Suprapubic skin (tissue), 4 donors: ENCODE measurements at regions not wholly inside any gene's neighbourhood (a gene's known extent, or its start where the extent isn't known, plus 50 kb on each side); places are given as distances from the start of the nearest gene placed in this dataset.

Source experiments
- DNase-seq, 2 donors: peaks; one replicate each; pipeline ENCODE4 v3.0.0-alpha.2; 2019; ENCODE audit warnings: low spot score in 2 of 2
- H3K27ac ChIP-seq: fragments of 200-600 bp; sonication (generic); one replicate; pipeline ENCODE4 v1.5.1; 2019
- H3K27me3 ChIP-seq: fragments of 200-600 bp; sonication (generic); one replicate; pipeline ENCODE4 v1.5.1; 2019
- H3K36me3 ChIP-seq: fragments of 200-600 bp; sonication (generic); one replicate; pipeline ENCODE4 v1.5.1; 2019
- H3K4me1 ChIP-seq: fragments of 200-600 bp; sonication (generic); one replicate; pipeline ENCODE4 v1.5.1; 2019
- H3K4me3 ChIP-seq: fragments of 200-600 bp; sonication (generic); one replicate; pipeline ENCODE4 v1.5.1; 2019; ENCODE audit warnings: mild to moderate bottlenecking
- H3K9me3 ChIP-seq: fragments of 200-600 bp; sonication (generic); one replicate; pipeline ENCODE4 v1.5.1; 2019
- EP300 ChIP-seq: sonication (generic); formaldehyde crosslinking; IDR thresholded peaks from one replicate; pipeline ENCODE4 v1.6.1; 2017; ENCODE audit warnings: antibody characterized with exemption
- POLR2A ChIP-seq, 2 donors: fragments of 450-650 bp; IDR thresholded peaks; one replicate each; pipeline ENCODE4 v1.6.1; 2017; ENCODE audit warnings: antibody characterized with exemption in 2 of 2, mild to moderate bottlenecking in 2 of 2, moderate library complexity in 2 of 2
- POLR2AphosphoS5 ChIP-seq, 3 donors: sonication (generic); formaldehyde crosslinking; IDR thresholded peaks; one replicate each; pipeline ENCODE4 v1.6.1; 2017; ENCODE audit warnings: antibody characterized with exemption in 3 of 3
- WGBS: methylation state at CpG from one replicate; pipeline ENCODE4 v1.1.5; 2018; 5-methylcytosine and 5-hydroxymethylcytosine counted together
- TF ChIP-seq, protein P1 (sequence below), 2 donors: fragments of 200-600 bp in 1 of 2; fragments of 450-650 bp in 1 of 2; sonication (generic) in 1 of 2; IDR thresholded peaks; one replicate each; pipeline ENCODE4 v1.5.1; 2016 to 2019; ENCODE audit warnings: antibody characterized with exemption in 2 of 2, mild to moderate bottlenecking in 1 of 2, moderate library complexity in 1 of 2

DNA sequence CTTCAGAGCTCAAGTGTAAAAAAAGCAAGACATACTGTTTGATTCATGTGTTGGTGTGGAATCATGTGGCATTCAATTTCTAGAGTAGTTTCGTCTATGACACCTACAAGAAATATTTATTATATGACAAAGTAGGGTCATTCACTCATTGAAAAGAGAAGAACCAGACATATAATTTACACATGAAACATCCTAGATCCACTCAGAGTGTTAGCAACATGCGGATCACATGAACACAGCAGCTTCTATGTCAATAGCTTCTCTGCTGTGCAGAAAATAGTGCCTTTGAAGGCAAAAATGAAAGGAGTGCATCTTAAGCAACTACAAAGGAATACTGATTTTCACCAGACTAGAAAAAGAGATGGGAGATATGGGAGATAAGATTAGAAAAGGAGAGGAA lies 569.8 kb downstream of the RPS29 start:
- H3K27ac ChIP-seq: no peak overlapping the region
- DNase-seq: no peak
- TF ChIP-seq, protein P1, sequence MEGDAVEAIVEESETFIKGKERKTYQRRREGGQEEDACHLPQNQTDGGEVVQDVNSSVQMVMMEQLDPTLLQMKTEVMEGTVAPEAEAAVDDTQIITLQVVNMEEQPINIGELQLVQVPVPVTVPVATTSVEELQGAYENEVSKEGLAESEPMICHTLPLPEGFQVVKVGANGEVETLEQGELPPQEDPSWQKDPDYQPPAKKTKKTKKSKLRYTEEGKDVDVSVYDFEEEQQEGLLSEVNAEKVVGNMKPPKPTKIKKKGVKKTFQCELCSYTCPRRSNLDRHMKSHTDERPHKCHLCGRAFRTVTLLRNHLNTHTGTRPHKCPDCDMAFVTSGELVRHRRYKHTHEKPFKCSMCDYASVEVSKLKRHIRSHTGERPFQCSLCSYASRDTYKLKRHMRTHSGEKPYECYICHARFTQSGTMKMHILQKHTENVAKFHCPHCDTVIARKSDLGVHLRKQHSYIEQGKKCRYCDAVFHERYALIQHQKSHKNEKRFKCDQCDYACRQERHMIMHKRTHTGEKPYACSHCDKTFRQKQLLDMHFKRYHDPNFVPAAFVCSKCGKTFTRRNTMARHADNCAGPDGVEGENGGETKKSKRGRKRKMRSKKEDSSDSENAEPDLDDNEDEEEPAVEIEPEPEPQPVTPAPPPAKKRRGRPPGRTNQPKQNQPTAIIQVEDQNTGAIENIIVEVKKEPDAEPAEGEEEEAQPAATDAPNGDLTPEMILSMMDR (IDR thresholded peaks at IDR 0.05): no peak
- TF ChIP-seq EP300 (no peak), POLR2AphosphoS5 (IDR thresholded peaks at IDR 0.05) (no peak), POLR2A (IDR thresholded peaks at IDR 0.05) (no peak)
- no peaks in the 10 kb centered on the region for H3K9me3 ChIP-seq
- H3K4me3 ChIP-seq: no peak overlapping the region
- WGBS: 60% methylated on average over 2 of the region's 2 CpGs
- no peaks in the 10 kb centered on the region for H3K36me3 ChIP-seq
- H3K4me1 ChIP-seq: no peaks in the 10 kb centered on the region
- H3K27me3 ChIP-seq: no peaks in the 10 kb centered on the region

DNA sequence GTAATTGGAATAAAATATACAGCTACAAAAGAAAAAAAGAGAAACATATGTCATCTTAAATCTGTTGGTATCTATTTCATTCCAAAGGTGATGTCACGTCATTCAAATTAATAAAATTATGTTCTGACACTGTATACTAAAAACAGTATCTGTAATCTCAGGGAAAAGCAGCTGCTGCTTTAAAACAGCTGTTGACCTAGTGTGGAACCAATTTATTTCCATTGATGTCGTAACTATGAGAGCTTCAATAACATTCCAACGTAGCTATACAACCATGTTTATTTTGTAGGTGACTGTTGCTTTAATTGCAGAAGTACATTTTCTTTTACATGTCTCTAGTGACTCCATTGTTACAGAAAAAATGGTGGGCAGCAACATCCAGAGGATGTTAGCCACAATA lies 571.7 kb downstream of the RPS29 start:
- TF ChIP-seq EP300: no peak
- no peak for TF ChIP-seq POLR2A (IDR thresholded peaks at IDR 0.05)
- TF ChIP-seq, protein P1 (IDR thresholded peaks at IDR 0.05): no peak
- no peak for TF ChIP-seq POLR2AphosphoS5 (IDR thresholded peaks at IDR 0.05)
- H3K36me3 ChIP-seq: no peaks in the 10 kb centered on the region
- no peaks in the 10 kb centered on the region for H3K4me1 ChIP-seq
- no peak overlapping the region for H3K27ac ChIP-seq
- no peaks in the 10 kb centered on the region for H3K9me3 ChIP-seq
- no peak overlapping the region for H3K4me3 ChIP-seq
- no peak for DNase-seq
- H3K27me3 ChIP-seq: no peaks in the 10 kb centered on the region
- 43% methylated on average over 3 of the region's 3 CpGs for WGBS

DNA sequence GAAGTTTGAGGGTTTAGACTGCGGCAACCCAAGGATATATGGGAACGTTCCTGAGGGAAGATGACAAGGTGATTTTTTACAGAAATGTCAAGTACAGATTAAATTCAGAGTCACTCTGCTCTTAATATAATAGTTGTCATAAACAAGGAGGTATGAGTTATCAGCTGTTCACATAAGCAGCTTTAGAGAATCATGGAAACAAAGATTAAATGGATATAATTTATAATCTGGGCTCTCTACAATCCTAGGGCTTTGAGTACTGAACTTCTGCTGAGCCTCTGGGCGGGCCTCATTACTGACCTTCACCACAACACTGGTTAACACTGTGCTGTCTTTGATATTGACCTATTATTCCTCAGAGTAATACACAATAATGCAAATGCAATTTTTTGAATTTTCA lies 577.8 kb downstream of the RPS29 start:
- Histone ChIP-seq H3K36me3 (no peaks in the 10 kb centered on the region), H3K9me3 (no peaks in the 10 kb centered on the region)
- WGBS: 74% methylated on average over 3 of the region's 3 CpGs

DNA sequence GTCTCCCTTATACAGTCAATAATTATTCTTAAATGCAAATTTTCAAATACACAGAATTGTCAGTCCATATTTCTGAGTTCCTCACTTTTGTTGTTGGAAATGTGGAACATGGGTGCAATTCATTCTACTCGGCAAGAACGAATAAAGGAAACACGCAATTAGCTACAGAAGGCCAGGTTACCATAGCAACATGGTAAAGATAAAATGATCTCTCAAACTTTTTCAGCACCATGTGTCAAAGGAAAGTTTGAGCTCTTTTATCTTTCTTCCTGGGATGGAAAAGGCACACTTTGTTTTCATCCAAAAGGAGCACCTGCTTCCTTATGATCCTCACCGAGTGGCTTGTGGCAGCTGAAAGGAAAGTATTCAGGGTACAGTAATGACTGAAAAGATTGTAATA lies 595.0 kb downstream of the RPS29 start:
- TF ChIP-seq EP300: no peak
- no peak for TF ChIP-seq POLR2A (IDR thresholded peaks at IDR 0.05)
- TF ChIP-seq, protein P1 (IDR thresholded peaks at IDR 0.05): no peak
- no peak for DNase-seq

More for the DNA sequence above, 577.8 kb downstream of the RPS29 start:
- Histone ChIP-seq H3K27ac (no peak overlapping the region), H3K4me1 (no peaks in the 10 kb centered on the region), H3K27me3 (no peaks in the 10 kb centered on the region), H3K4me3 (no peak overlapping the region)
- no peak for DNase-seq
- TF ChIP-seq POLR2A (IDR thresholded peaks at IDR 0.05) (no peak), POLR2AphosphoS5 (IDR thresholded peaks at IDR 0.05) (no peak), EP300 (no peak)
- TF ChIP-seq, protein P1 (IDR thresholded peaks at IDR 0.05): no peak

DNA sequence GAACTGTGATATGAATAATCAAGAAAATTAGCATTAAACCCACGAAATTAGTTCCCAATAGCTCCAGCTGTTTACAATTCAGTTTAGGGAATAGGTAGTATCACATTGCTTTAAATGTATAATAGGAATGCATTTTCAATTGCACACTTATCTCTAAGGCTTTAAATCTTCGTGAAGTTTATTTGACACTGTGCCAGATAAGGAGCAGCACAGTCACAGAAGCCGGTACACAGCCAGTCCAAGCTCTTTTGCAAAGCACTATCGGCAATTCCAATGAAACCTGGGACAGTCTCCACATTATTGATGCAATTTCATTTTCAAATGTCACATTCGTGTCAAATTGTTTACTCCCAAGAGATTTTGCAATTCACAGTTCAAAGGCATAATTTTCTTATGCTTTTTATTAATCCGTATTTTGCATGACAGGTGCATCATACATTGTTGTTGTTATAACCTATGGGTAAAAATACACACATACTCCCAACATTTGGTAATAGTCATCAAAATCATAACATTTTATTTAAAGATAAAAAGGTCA lies 602.8 kb downstream of the RPS29 start:
- DNase-seq: no peak
- Histone ChIP-seq H3K27ac (no peak overlapping the region), H3K36me3 (no peaks in the 10 kb centered on the region), H3K27me3 (no peaks in the 10 kb centered on the region), H3K4me3 (no peak overlapping the region), H3K9me3 (no peaks in the 10 kb centered on the region), H3K4me1 (no peaks in the 10 kb centered on the region)
- TF ChIP-seq, protein P1 (IDR thresholded peaks at IDR 0.05): no peak
- TF ChIP-seq POLR2A (IDR thresholded peaks at IDR 0.05) (no peak), EP300 (no peak), POLR2AphosphoS5 (IDR thresholded peaks at IDR 0.05) (no peak)
- WGBS: 30% methylated on average over 6 of the region's 6 CpGs

More for the DNA sequence above, 595.0 kb downstream of the RPS29 start:
- 74% methylated on average over 4 of the region's 4 CpGs for WGBS
- H3K4me1 ChIP-seq: no peaks in the 10 kb centered on the region
- H3K27ac ChIP-seq: no peak overlapping the region
- no peaks in the 10 kb centered on the region for H3K27me3 ChIP-seq
- no peak overlapping the region for H3K4me3 ChIP-seq
- H3K36me3 ChIP-seq: no peaks in the 10 kb centered on the region
- no peaks in the 10 kb centered on the region for H3K9me3 ChIP-seq
